HepG2 (cell line): ENCODE measurements at regions not wholly inside any gene's neighbourhood (a gene's known extent, or its start where the extent isn't known, plus 50 kb on each side); places are given as distances from the start of the nearest gene placed in this dataset.

Experiments used
- ATAC-seq: fragments of 200-7000 bp; cut with Tn5 transposase; 3 replicates; pipeline ENCODE4 v1.9.1; 2020; ENCODE audit warnings: mild to moderate bottlenecking, moderate library complexity
- BruUV-seq: library from RNA; stranded (reverse); fragments of 400-500 nt; replicated peaks from 2 replicates; lab custom pipeline; 2021; lab: Mats Ljungman, UMichigan
- CTCF ChIA-PET: fragments of 300-600 bp; formaldehyde crosslinking; extraction: SDS; loops from one replicate; lab custom pipeline; 2021; ENCODE audit warnings: low total read pairs, inconsistent platforms, low intra/inter-chr PET ratio; lab: Yijun Ruan, JAX
- POLR2A ChIA-PET: fragments of 350-600 bp; sonication (Branson Sonifier 250); formaldehyde crosslinking; loops from one replicate; lab custom pipeline; 2020; ENCODE audit warnings: antibody characterized with exemption, inconsistent platforms; lab: Yijun Ruan, JAX
- DNase-seq: peaks from one replicate; pipeline ENCODE4 v3.0.0-alpha.2; 2015; ENCODE audit warnings: low spot score
- FAIRE-seq: peaks from 3 replicates; lab custom pipeline; 2011; peaks lifted over from hg19 to GRCh38; lab: Jason Lieb, UNC
- H2AFZ ChIP-seq: one replicate; pipeline ENCODE4 v1.6.1; 2011; ENCODE audit warnings: low read length, inconsistent platforms
- H3K27ac ChIP-seq: fragments of 300-600 bp; 3 replicates; pipeline ENCODE4 v1.8.0; 2011; ENCODE audit warnings: mixed run types, mild to moderate bottlenecking, mixed read lengths, low read length, inconsistent platforms; ENCODE audit not compliant: insufficient read depth; ENCODE audit errors: extremely low read length
- H3K27me3 ChIP-seq, 2 experiments: fragments of 200-600 bp in 1 of 2; 2 replicates in 1 of 2; 3 replicates in 1 of 2; pipeline versions ENCODE4 v1.6.0 to v1.8.0; 2011; ENCODE audit warnings: low read length in 2 of 2, mild to moderate bottlenecking in 2 of 2, moderate library complexity in 2 of 2, inconsistent platforms in 1 of 2; ENCODE audit not compliant: insufficient read depth in 2 of 2, control insufficient read depth in 1 of 2
- H3K36me3 ChIP-seq, 2 experiments: fragments of 200-600 bp in 1 of 2; replicated peaks in 1 of 2; 2 replicates in 1 of 2; 3 replicates in 1 of 2; pipeline versions ENCODE4 v1.5.1 to v1.8.0; 2011; ENCODE audit warnings: low read length in 2 of 2, inconsistent platforms in 1 of 2; ENCODE audit not compliant: insufficient read depth in 2 of 2, control insufficient read depth in 1 of 2
- H3K4me1 ChIP-seq: 2 replicates; pipeline ENCODE4 v1.5.1; 2012; ENCODE audit warnings: low read length, inconsistent platforms; ENCODE audit not compliant: insufficient read depth
- H3K4me2 ChIP-seq: 2 replicates; pipeline ENCODE4 v1.6.0; 2011; ENCODE audit warnings: low read depth, low read length, inconsistent platforms
- H3K4me3 ChIP-seq, 3 experiments: fragments of 200-600 bp in 1 of 3; sonication (generic), shearing (Covaris generic) in 1 of 3; replicated peaks in 1 of 3; 2 replicates each; pipeline ENCODE4 v1.5.1; 2011 to 2016; ENCODE audit warnings: low read length in 3 of 3, inconsistent platforms in 2 of 3, low read depth in 2 of 3, mild to moderate bottlenecking in 2 of 3, control low read depth in 1 of 3, mixed read lengths in 1 of 3; ENCODE audit not compliant: insufficient read depth in 1 of 3
- H3K79me2 ChIP-seq: one replicate; pipeline ENCODE4 v1.6.1; 2011; ENCODE audit warnings: low read length, inconsistent platforms; ENCODE audit not compliant: insufficient read depth
- H3K9ac ChIP-seq: 2 replicates; pipeline ENCODE4 v1.6.0; 2011; ENCODE audit warnings: mild to moderate bottlenecking, low read depth, low read length, inconsistent platforms; ENCODE audit not compliant: insufficient read depth
- H3K9me3 ChIP-seq: 2 replicates; pipeline ENCODE4 v1.5.1; 2012; ENCODE audit warnings: mild to moderate bottlenecking, low read length
- H4K20me1 ChIP-seq: 2 replicates; pipeline ENCODE4 v1.6.0; 2011; ENCODE audit warnings: inconsistent platforms, mild to moderate bottlenecking, low read length, moderate library complexity; ENCODE audit not compliant: insufficient read depth
- BRF2 ChIP-seq: sonication (generic); formaldehyde crosslinking; IDR thresholded peaks from 2 replicates; pipeline ENCODE4 v1.8.1; 2022; ENCODE audit warnings: mild to moderate bottlenecking, missing genetic modification reagents
- HES4 ChIP-seq: sonication (generic); formaldehyde crosslinking; IDR thresholded peaks from 2 replicates; pipeline ENCODE4 v1.9.0; 2021; ENCODE audit warnings: mild to moderate bottlenecking, missing genetic modification reagents, borderline replicate concordance
- RORA ChIP-seq: sonication (generic); formaldehyde crosslinking; IDR thresholded peaks from 2 replicates; pipeline ENCODE4 v1.5.0; 2020; ENCODE audit warnings: mild to moderate bottlenecking, missing genetic modification reagents, moderate library complexity
- SP5 ChIP-seq: IDR thresholded peaks from 2 replicates; pipeline ENCODE4 v1.6.1; 2016; ENCODE audit warnings: low read depth, borderline replicate concordance
- SRF ChIP-seq: IDR thresholded peaks from 2 replicates; pipeline ENCODE4 v1.6.1; 2011; ENCODE audit warnings: mild to moderate bottlenecking, low read depth, low read length, moderate library complexity
- STAG1 ChIP-seq: sonication (generic); formaldehyde crosslinking; IDR thresholded peaks from 2 replicates; pipeline ENCODE4 v1.4.0; 2020; ENCODE audit warnings: missing genetic modification reagents
- TBP ChIP-seq: sonication (generic); formaldehyde crosslinking; IDR thresholded peaks from 2 replicates; pipeline ENCODE4 v1.5.0; 2020; ENCODE audit warnings: missing genetic modification reagents
- TBX2 ChIP-seq: sonication (generic); formaldehyde crosslinking; IDR thresholded peaks from 2 replicates; pipeline ENCODE4 v1.5.0; 2020; ENCODE audit warnings: missing genetic modification reagents, mild to moderate bottlenecking, borderline replicate concordance
- ZBTB8A ChIP-seq: sonication (generic); formaldehyde crosslinking; IDR thresholded peaks from 2 replicates; pipeline ENCODE4 v1.4.0; 2020; ENCODE audit warnings: mild to moderate bottlenecking, low read depth, missing genetic modification reagents, borderline replicate concordance
- ZFP1 ChIP-seq: IDR thresholded peaks from 2 replicates; pipeline ENCODE4 v1.6.1; 2016
- ZNF260 ChIP-seq: sonication (generic); formaldehyde crosslinking; IDR thresholded peaks from 2 replicates; pipeline ENCODE4 v1.4.0; 2020; ENCODE audit warnings: missing genetic modification reagents, low read depth, mild to moderate bottlenecking, borderline replicate concordance
- WGBS: methylation state at CpG from one replicate; pipeline ENCODE4 v1.1.6; 2017; ENCODE audit warnings: low lambda C conversion rate; 5-methylcytosine and 5-hydroxymethylcytosine counted together
- in situ Hi-C: cut with HindIII; loops from 2 replicates; pipeline ENCODE4 v1.10.0; 2017; ENCODE audit warnings: low pct_unique_long_range_greater_than_20kb; ENCODE audit not compliant: extremely low pct_ligation_motif_present
- intact Hi-C: fragments of 100-400 bp; cut with micrococcal nuclease; formaldehyde crosslinking; loops from one replicate; pipeline ENCODE4 v1.10.0; 2022; ENCODE audit not compliant: unreplicated experiment

- TF ChIP-seq RORA (CRISPR knock-in tag): no peak
Observed at GRCh38 chr6:148261470-148261869, 81.2 kb upstream of the SASH1 start (continued).

- H3K4me2 ChIP-seq: no peak overlapping the region
- H3K4me3 ChIP-seq: no peak overlapping the region
- no peak for ATAC-seq
- ChIA-PET CTCF (no interaction called here), POLR2A (no interaction called here)
- H3K9me3 ChIP-seq: no peaks in the 10 kb centered on the region
- intact Hi-C loops (no loop called here), in situ Hi-C loops (no loop called here)
- no peak overlapping the region for H3K9ac ChIP-seq
- H3K4me1 ChIP-seq: no peaks in the 10 kb centered on the region
- H3K27ac ChIP-seq: no peak overlapping the region
- no peak for TF ChIP-seq STAG1 (CRISPR knock-in tag)
- TF ChIP-seq SRF: no peak
- no peak for TF ChIP-seq SP5 (CRISPR knock-in tag)
- TF ChIP-seq ZBTB8A: no peak
- no peak for TF ChIP-seq ZFP1 (CRISPR knock-in tag)
- TF ChIP-seq ZNF260: no peak
- no peak for TF ChIP-seq BRF2 (CRISPR knock-in tag)
- TF ChIP-seq HES4: no peak
- TF ChIP-seq TBP (CRISPR knock-in tag): no peak
- TF ChIP-seq TBX2: no peak
- no peaks in the 10 kb centered on the region for H4K20me1 ChIP-seq
- FAIRE-seq: no peak
- no peaks in the 10 kb centered on the region for H3K36me3 ChIP-seq
- WGBS: 75% methylated on average over 3 of the region's 3 CpGs
- 0 out of 5 replicates have a peak, but pooled peaks cover 0 to 4% of the 10 kb centered on the region in 2 experiments for H3K27me3 ChIP-seq
- no TSS peak for BruUV-seq
- no peak for DNase-seq
- no peak overlapping the region for H2AFZ ChIP-seq
- H3K79me2 ChIP-seq: no peaks in the 10 kb centered on the region
Observed at GRCh38 chr6:148263010-148263409, 79.6 kb upstream of the SASH1 start.
